Body of pancreas (tissue), 4 donors: ENCODE measurements at regions not wholly inside any gene's neighbourhood (a gene's known extent, or its start where the extent isn't known, plus 50 kb on each side); places are given as distances from the start of the nearest gene placed in this dataset.

Experiments used
- CTCF ChIP-seq, 7 experiments: fragments of 450-650 bp in 4 of 7; fragments of 200-600 bp in 3 of 7; sonication (generic) in 3 of 7; IDR thresholded peaks; one replicate each; pipeline ENCODE4 v1.5.1; 2016 to 2019; ENCODE audit warnings: antibody characterized with exemption in 7 of 7
- POLR2A ChIP-seq, 3 donors: fragments of 450-650 bp; IDR thresholded peaks; one replicate each; pipeline ENCODE4 v1.6.1; 2016; ENCODE audit warnings: antibody characterized with exemption in 3 of 3, mild to moderate bottlenecking in 2 of 3

GRCh38 chr3:59136081-59136480 is 86.3 kb upstream of the CFAP20DC start:
- TF ChIP-seq CTCF (IDR thresholded peaks at IDR 0.05) (no peak), POLR2A (IDR thresholded peaks at IDR 0.05) (no peak)
